AG04449 (cell line): ENCODE measurements at regions not wholly inside any gene's neighbourhood (a gene's known extent, or its start where the extent isn't known, plus 50 kb on each side); places are given as distances from the start of the nearest gene placed in this dataset.

Source experiments
- CTCF ChIA-PET: fragments of 350-600 bp; formaldehyde crosslinking; extraction: SDS; loops from one replicate; lab custom pipeline; 2021; ENCODE audit warnings: antibody characterized with exemption; lab: Yijun Ruan, JAX
- POLR2A ChIA-PET: fragments of 400-600, 350-600 bp; formaldehyde crosslinking; extraction: SDS; loops from one replicate; lab custom pipeline; 2020; ENCODE audit warnings: antibody characterized with exemption, inconsistent platforms; lab: Yijun Ruan, JAX
- DNase-seq: peaks from one replicate; pipeline ENCODE4 v3.0.0-alpha.2; 2010; ENCODE audit warnings: low read depth, low spot score
- H3K4me3 ChIP-seq: 2 replicates; pipeline ENCODE4 v1.5.1; 2011; ENCODE audit warnings: low read depth, mild to moderate bottlenecking, control low read depth, low read length
- CTCF ChIP-seq: IDR thresholded peaks from one replicate; pipeline ENCODE4 v1.5.1; 2011; ENCODE audit warnings: mild to moderate bottlenecking, moderate library complexity, low read length, control low read depth, inconsistent platforms; ENCODE audit not compliant: insufficient read depth; ENCODE audit errors: missing control alignments

- TF ChIP-seq CTCF, result no peak
- ChIA-PET CTCF (interaction anchor here (0.8 to 2.6 kb wide), 16 partner anchors 9 to 414 kb away, joined by 3 to 14 read pairs (median 4); no protein-coding TSS in a partner anchor), POLR2A (interaction anchor here (1.0 to 1.1 kb wide), 2 partner anchors 9 to 42 kb away, joined by 5 read pairs; no protein-coding TSS in a partner anchor)
- no peak overlapping the region for H3K4me3 ChIP-seq
- DNase-seq, result no peak
These were observed 115.0 kb upstream of the RMDN2 start for GRCh38 chr2:37809931-37810570.

GRCh38 chr2:37812414-37812813 is 112.7 kb upstream of the RMDN2 start:
- H3K4me3 ChIP-seq, result no peak overlapping the region
- TF ChIP-seq CTCF, result no peak
- ChIA-PET CTCF (interaction anchor here (0.9 to 1.2 kb wide), 3 partner anchors 65 to 417 kb away, joined by 4 to 11 read pairs (median 5); no protein-coding TSS in a partner anchor), POLR2A (no interaction called here)
- no peak for DNase-seq

GRCh38 chr2:37812941-37813730 is 112.0 kb upstream of the RMDN2 start:
- ChIA-PET POLR2A (no interaction called here), CTCF (interaction anchor here (0.8 kb wide), 1 partner anchor 19 kb away, joined by 3 read pairs; no protein-coding TSS in a partner anchor)

GRCh38 chr2:37816036-37816435 is 109.1 kb upstream of the RMDN2 start:
- DNase-seq, result no peak
- ChIA-PET POLR2A (no interaction called here), CTCF (interaction anchor here (0.6 kb wide), 1 partner anchor 10 kb away, joined by 3 read pairs; no protein-coding TSS in a partner anchor)
- no peak overlapping the region for H3K4me3 ChIP-seq
- TF ChIP-seq CTCF, result no peak

More at GRCh38 chr2:37812941-37813730, 112.0 kb upstream of the RMDN2 start:
- TF ChIP-seq CTCF, result no peak
- no peak for DNase-seq
- H3K4me3 ChIP-seq, result no peak overlapping the region

GRCh38 chr2:37816686-37817085 is 108.4 kb upstream of the RMDN2 start:
- no peak overlapping the region for H3K4me3 ChIP-seq
- TF ChIP-seq CTCF, result no peak
- no peak for DNase-seq
- ChIA-PET POLR2A (no interaction called here), CTCF (interaction anchor here (0.6 to 1.1 kb wide), 2 partner anchors 9 to 60 kb away, joined by 3 read pairs; no protein-coding TSS in a partner anchor)
